Osteocyte (in vitro differentiated cells): ENCODE measurements at regions not wholly inside any gene's neighbourhood (a gene's known extent, or its start where the extent isn't known, plus 50 kb on each side); places are given as distances from the start of the nearest gene placed in this dataset.

Experiments used
- DNase-seq: peaks from one replicate; pipeline ENCODE4 v3.0.0; 2021; ENCODE audit warnings: mixed read lengths; ENCODE audit not compliant: unreplicated experiment; ENCODE audit errors: extremely low spot score
- H3K27ac Mint-ChIP-seq: one replicate; pipeline ENCODE4 v1.8.0; 2021; ENCODE audit warnings: mild to moderate bottlenecking, mixed read lengths; ENCODE audit not compliant: unreplicated experiment
- H3K27me3 Mint-ChIP-seq: one replicate; pipeline ENCODE4 v1.8.0; 2021; ENCODE audit warnings: mixed read lengths; ENCODE audit not compliant: unreplicated experiment
- H3K36me3 Mint-ChIP-seq: one replicate; pipeline ENCODE4 v1.8.0; 2021; ENCODE audit warnings: mixed read lengths; ENCODE audit not compliant: unreplicated experiment
- H3K4me1 Mint-ChIP-seq: one replicate; pipeline ENCODE4 v1.8.0; 2021; ENCODE audit warnings: mixed read lengths; ENCODE audit not compliant: unreplicated experiment
- H3K4me3 Mint-ChIP-seq: one replicate; pipeline ENCODE4 v1.8.0; 2021; ENCODE audit warnings: mild to moderate bottlenecking, moderate library complexity, mixed read lengths; ENCODE audit not compliant: unreplicated experiment
- H3K9me3 Mint-ChIP-seq: one replicate; pipeline ENCODE4 v1.8.0; 2021; ENCODE audit warnings: mixed read lengths; ENCODE audit not compliant: unreplicated experiment
- CTCF ChIP-seq: fragments of 200-600 bp; sonication (generic); IDR thresholded peaks from 2 replicates; pipeline ENCODE4 v1.5.0; 2021; ENCODE audit warnings: antibody characterized with exemption, mild to moderate bottlenecking, moderate library complexity

- no peak for DNase-seq
- Mint-ChIP-seq H3K4me1 (peaks cover 3% of the 10 kb centered on the region), H3K4me3 (no peak overlapping the region), H3K27me3 (peaks cover 8% of the 10 kb centered on the region), H3K27ac (no peak overlapping the region), H3K36me3 (no peaks in the 10 kb centered on the region), H3K9me3 (no peaks in the 10 kb centered on the region)
- no peak for TF ChIP-seq CTCF
These were observed 222.3 kb downstream of the KIF20B start for GRCh38 chr10:89923661-89924060.

- H3K4me1 Mint-ChIP-seq, result peaks cover 3% of the 10 kb centered on the region
These were observed 222.9 kb downstream of the KIF20B start for GRCh38 chr10:89924261-89924660.

GRCh38 chr10:89926736-89927135 lies 225.3 kb downstream of the KIF20B start:
- no peak for TF ChIP-seq CTCF
- Mint-ChIP-seq H3K9me3 (no peaks in the 10 kb centered on the region), H3K4me1 (peaks cover 3% of the 10 kb centered on the region), H3K36me3 (no peaks in the 10 kb centered on the region), H3K27me3 (peaks cover 6% of the 10 kb centered on the region), H3K27ac (no peak overlapping the region), H3K4me3 (no peak overlapping the region)
- no peak for DNase-seq

More at GRCh38 chr10:89924261-89924660, 222.9 kb downstream of the KIF20B start:
- Mint-ChIP-seq H3K9me3 (no peaks in the 10 kb centered on the region), H3K27ac (no peak overlapping the region), H3K4me3 (no peak overlapping the region), H3K27me3 (peaks cover 9% of the 10 kb centered on the region), H3K36me3 (no peaks in the 10 kb centered on the region)
- no peak for DNase-seq
- TF ChIP-seq CTCF, result no peak

- Mint-ChIP-seq H3K27ac (no peak overlapping the region), H3K4me3 (no peak overlapping the region), H3K4me1 (no peaks in the 10 kb centered on the region), H3K27me3 (peaks cover 6% of the 10 kb centered on the region), H3K9me3 (no peaks in the 10 kb centered on the region), H3K36me3 (no peaks in the 10 kb centered on the region)
- TF ChIP-seq CTCF, result no peak
- DNase-seq, result no peak
These were observed 228.1 kb downstream of the KIF20B start for GRCh38 chr10:89929282-89930026.

DNA sequence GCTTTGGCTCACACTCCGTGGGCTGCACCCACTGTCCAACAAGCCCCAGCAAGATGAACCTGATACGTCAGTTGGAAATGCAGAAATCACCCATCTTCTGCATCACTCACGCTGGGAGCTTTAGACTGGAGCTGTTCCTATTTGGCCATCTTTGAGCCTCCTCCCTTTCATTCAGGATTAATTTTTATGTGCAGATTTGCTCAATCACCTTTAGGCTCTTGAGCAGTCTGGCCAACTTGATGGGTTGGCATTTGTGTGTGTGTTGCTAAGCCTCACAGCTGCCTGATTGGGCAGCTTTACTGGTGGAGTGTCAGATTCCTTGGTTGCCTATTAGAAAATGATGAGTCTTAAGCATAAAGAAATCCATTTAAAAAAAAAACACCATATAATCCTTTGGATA lies 236.1 kb downstream of the KIF20B start:
- H3K9me3 Mint-ChIP-seq, result peaks cover 4% of the 10 kb centered on the region
- no peaks in the 10 kb centered on the region for H3K4me1 Mint-ChIP-seq
- H3K4me3 Mint-ChIP-seq, result no peak overlapping the region
- H3K27me3 Mint-ChIP-seq, result no peaks in the 10 kb centered on the region
- DNase-seq, result no peak
- no peak for TF ChIP-seq CTCF
- H3K27ac Mint-ChIP-seq, result no peak overlapping the region
- H3K36me3 Mint-ChIP-seq, result no peaks in the 10 kb centered on the region
